Omental fat pad (tissue), 3 donors: ENCODE measurements at regions not wholly inside any gene's neighbourhood (a gene's known extent, or its start where the extent isn't known, plus 50 kb on each side); places are given as distances from the start of the nearest gene placed in this dataset.

Source experiments
- ATAC-seq: fragments of 150-250 bp; one replicate; pipeline ENCODE4 v1.9.1; 2016; ENCODE audit warnings: mild to moderate bottlenecking, moderate library complexity; ENCODE audit not compliant: low FRiP score
- DNase-seq: peaks from one replicate; pipeline ENCODE4 v3.0.0-alpha.2; 2019; ENCODE audit warnings: low spot score
- CTCF ChIP-seq, 3 donors: fragments of 450-650 bp; IDR thresholded peaks; one replicate each; pipeline ENCODE4 v1.5.1; 2016 to 2017; ENCODE audit warnings: antibody characterized with exemption in 3 of 3, mild to moderate bottlenecking in 3 of 3, moderate library complexity in 2 of 3

- DNase-seq (no peak), ATAC-seq (peak; percentile 76)
- no peak for TF ChIP-seq CTCF (IDR thresholded peaks at IDR 0.05)
Measured at GRCh38 chr13:93146584-93147297, 79.9 kb upstream of the GPC6 start.

GRCh38 chr13:93147298-93147645 lies 79.3 kb upstream of the GPC6 start:
- no peak for TF ChIP-seq CTCF (IDR thresholded peaks at IDR 0.05)
- ATAC-seq (no peak), DNase-seq (no peak)

GRCh38 chr13:93147946-93148345 lies 78.7 kb upstream of the GPC6 start:
- DNase-seq, result no peak
- no peak for ATAC-seq
- TF ChIP-seq CTCF (IDR thresholded peaks at IDR 0.05), result no peak

GRCh38 chr13:93151277-93151676 lies 75.3 kb upstream of the GPC6 start:
- DNase-seq (no peak), ATAC-seq (peak; percentile 76)
- TF ChIP-seq CTCF (IDR thresholded peaks at IDR 0.05), result no peak

GRCh38 chr13:93158565-93158964 lies 68.0 kb upstream of the GPC6 start:
- no peak for TF ChIP-seq CTCF (IDR thresholded peaks at IDR 0.05)
- DNase-seq (no peak), ATAC-seq (no peak)

- DNase-seq (no peak), ATAC-seq (no peak)
- no peak for TF ChIP-seq CTCF (IDR thresholded peaks at IDR 0.05)
Measured at GRCh38 chr13:93169980-93170379, 56.6 kb upstream of the GPC6 start.

- DNase-seq (no peak), ATAC-seq (no peak)
- no peak for TF ChIP-seq CTCF (IDR thresholded peaks at IDR 0.05)
Measured at GRCh38 chr13:93172109-93172508, 54.5 kb upstream of the GPC6 start.
